ENCODE measurements at regions not wholly inside any gene's neighbourhood (a gene's known extent, or its start where the extent isn't known, plus 50 kb on each side); places are given as distances from the start of the nearest gene placed in this dataset.

DNA sequence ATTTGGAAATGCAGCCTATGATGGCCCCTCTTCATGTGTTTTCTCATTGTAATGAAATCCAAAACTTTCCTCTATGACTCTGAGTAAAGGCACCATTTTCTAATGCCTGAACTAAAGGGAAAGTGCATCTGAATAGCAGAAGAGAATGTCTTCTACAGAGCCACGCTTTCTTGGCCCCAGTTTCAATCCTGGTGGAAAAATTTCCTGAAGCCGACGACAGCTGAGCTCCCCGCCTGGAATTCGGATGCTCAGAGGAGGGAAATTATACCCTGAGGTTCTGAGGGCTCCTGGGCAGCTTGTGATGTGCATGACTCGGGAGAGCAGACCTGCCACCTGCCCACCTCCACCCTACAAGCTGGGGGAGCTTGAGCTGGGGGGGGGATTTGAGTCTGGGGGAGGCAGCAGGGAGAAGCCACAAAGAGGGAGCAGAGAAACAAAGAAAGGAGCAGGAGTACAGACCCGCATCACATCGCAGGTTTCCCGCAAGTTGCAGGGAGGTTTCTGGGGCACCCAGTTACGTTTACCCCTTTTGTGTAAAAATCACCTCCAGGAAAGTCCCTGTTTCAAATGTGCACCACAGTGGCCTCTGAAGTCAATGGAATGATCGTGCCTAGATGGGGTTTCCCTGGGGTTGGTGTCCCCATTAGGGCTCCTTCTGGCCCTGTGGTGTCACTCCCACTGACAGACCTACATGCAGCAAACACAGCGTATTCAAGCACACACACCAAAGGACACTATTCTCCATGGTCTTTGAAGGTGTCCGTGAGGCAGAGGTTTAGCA, 145.6 kb upstream of the RBPJ start (continued):
- TF ChIP-seq, protein P1, sequence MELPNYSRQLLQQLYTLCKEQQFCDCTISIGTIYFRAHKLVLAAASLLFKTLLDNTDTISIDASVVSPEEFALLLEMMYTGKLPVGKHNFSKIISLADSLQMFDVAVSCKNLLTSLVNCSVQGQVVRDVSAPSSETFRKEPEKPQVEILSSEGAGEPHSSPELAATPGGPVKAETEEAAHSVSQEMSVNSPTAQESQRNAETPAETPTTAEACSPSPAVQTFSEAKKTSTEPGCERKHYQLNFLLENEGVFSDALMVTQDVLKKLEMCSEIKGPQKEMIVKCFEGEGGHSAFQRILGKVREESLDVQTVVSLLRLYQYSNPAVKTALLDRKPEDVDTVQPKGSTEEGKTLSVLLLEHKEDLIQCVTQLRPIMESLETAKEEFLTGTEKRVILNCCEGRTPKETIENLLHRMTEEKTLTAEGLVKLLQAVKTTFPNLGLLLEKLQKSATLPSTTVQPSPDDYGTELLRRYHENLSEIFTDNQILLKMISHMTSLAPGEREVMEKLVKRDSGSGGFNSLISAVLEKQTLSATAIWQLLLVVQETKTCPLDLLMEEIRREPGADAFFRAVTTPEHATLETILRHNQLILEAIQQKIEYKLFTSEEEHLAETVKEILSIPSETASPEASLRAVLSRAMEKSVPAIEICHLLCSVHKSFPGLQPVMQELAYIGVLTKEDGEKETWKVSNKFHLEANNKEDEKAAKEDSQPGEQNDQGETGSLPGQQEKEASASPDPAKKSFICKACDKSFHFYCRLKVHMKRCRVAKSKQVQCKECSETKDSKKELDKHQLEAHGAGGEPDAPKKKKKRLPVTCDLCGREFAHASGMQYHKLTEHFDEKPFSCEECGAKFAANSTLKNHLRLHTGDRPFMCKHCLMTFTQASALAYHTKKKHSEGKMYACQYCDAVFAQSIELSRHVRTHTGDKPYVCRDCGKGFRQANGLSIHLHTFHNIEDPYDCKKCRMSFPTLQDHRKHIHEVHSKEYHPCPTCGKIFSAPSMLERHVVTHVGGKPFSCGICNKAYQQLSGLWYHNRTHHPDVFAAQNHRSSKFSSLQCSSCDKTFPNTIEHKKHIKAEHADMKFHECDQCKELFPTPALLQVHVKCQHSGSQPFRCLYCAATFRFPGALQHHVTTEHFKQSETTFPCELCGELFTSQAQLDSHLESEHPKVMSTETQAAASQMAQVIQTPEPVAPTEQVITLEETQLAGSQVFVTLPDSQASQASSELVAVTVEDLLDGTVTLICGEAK (IDR thresholded peaks at IDR 0.05; ENCODE audit: borderline replicate concordance) = no peak
- peak; percentile 85 for TF ChIP-seq RUNX3 (IDR thresholded peaks at IDR 0.05; ENCODE audit: low read length)
- TF ChIP-seq NFYA (IDR thresholded peaks at IDR 0.05; ENCODE audit: borderline replicate concordance, low read depth, low read length) = no peak
- no peak for TF ChIP-seq MYB (IDR thresholded peaks at IDR 0.05; ENCODE audit: borderline replicate concordance, low read depth, low read length)
- no peak for TF ChIP-seq TARDBP (IDR thresholded peaks at IDR 0.05; ENCODE audit: borderline replicate concordance)
- TF ChIP-seq ZZZ3 (IDR thresholded peaks at IDR 0.05; ENCODE audit: control insufficient read depth, insufficient read length, low read depth) = no peak
- peak; percentile 91 for TF ChIP-seq RELA (IDR thresholded peaks at IDR 0.05; ENCODE audit: borderline replicate concordance, partially characterized antibody)
- no peak for TF ChIP-seq ASH2L (IDR thresholded peaks at IDR 0.05; ENCODE audit: borderline replicate concordance, low read depth)
- TF ChIP-seq, protein P2, sequence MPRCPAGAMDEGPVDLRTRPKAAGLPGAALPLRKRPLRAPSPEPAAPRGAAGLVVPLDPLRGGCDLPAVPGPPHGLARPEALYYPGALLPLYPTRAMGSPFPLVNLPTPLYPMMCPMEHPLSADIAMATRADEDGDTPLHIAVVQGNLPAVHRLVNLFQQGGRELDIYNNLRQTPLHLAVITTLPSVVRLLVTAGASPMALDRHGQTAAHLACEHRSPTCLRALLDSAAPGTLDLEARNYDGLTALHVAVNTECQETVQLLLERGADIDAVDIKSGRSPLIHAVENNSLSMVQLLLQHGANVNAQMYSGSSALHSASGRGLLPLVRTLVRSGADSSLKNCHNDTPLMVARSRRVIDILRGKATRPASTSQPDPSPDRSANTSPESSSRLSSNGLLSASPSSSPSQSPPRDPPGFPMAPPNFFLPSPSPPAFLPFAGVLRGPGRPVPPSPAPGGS (IDR thresholded peaks at IDR 0.05; ENCODE audit: borderline replicate concordance, insufficient read depth, low read depth, low read length, poor library complexity, severe bottlenecking) = no peak
- TF ChIP-seq ZSCAN29 (IDR thresholded peaks at IDR 0.05) = no peak
- no peak for TF ChIP-seq RAD51 (IDR thresholded peaks at IDR 0.05)
- TF ChIP-seq, protein P3, sequence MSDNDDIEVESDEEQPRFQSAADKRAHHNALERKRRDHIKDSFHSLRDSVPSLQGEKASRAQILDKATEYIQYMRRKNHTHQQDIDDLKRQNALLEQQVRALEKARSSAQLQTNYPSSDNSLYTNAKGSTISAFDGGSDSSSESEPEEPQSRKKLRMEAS (IDR thresholded peaks at IDR 0.05; ENCODE audit: low read depth, low read length) = no peak
- no peak for TF ChIP-seq HDAC2 (IDR thresholded peaks at IDR 0.05)
- no peak for TF ChIP-seq IRF4 (IDR thresholded peaks at IDR 0.05; ENCODE audit: low read depth, low read length)
- TF ChIP-seq CREM (IDR thresholded peaks at IDR 0.05; ENCODE audit: low read depth) = peak; percentile 74; the same call in 1 of the 2 replicates
- no peak for TF ChIP-seq TCF7 (IDR thresholded peaks at IDR 0.05; ENCODE audit: borderline replicate concordance)
- TF ChIP-seq, protein P4, sequence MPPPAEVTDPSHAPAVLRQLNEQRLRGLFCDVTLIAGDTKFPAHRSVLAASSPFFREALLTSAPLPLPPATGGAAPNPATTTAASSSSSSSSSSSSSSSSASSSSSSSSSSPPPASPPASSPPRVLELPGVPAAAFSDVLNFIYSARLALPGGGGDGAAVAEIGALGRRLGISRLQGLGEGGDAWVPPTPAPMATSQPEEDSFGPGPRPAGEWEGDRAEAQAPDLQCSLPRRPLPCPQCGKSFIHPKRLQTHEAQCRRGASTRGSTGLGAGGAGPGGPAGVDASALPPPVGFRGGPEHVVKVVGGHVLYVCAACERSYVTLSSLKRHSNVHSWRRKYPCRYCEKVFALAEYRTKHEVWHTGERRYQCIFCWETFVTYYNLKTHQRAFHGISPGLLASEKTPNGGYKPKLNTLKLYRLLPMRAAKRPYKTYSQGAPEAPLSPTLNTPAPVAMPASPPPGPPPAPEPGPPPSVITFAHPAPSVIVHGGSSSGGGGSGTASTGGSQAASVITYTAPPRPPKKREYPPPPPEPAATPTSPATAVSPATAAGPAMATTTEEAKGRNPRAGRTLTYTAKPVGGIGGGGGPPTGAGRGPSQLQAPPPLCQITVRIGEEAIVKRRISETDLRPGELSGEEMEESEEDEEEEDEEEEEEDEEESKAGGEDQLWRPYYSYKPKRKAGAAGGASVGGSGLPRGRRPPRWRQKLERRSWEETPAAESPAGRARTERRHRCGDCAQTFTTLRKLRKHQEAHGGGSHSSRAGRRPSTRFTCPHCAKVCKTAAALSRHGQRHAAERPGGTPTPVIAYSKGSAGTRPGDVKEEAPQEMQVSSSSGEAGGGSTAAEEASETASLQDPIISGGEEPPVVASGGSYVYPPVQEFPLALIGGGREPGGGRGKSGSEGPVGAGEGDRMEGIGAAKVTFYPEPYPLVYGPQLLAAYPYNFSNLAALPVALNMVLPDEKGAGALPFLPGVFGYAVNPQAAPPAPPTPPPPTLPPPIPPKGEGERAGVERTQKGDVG (CRISPR knock-in tag; IDR thresholded peaks at IDR 0.05) = no peak
- TF ChIP-seq FOXK2 (IDR thresholded peaks at IDR 0.05) = no peak
- TF ChIP-seq, protein P5, sequence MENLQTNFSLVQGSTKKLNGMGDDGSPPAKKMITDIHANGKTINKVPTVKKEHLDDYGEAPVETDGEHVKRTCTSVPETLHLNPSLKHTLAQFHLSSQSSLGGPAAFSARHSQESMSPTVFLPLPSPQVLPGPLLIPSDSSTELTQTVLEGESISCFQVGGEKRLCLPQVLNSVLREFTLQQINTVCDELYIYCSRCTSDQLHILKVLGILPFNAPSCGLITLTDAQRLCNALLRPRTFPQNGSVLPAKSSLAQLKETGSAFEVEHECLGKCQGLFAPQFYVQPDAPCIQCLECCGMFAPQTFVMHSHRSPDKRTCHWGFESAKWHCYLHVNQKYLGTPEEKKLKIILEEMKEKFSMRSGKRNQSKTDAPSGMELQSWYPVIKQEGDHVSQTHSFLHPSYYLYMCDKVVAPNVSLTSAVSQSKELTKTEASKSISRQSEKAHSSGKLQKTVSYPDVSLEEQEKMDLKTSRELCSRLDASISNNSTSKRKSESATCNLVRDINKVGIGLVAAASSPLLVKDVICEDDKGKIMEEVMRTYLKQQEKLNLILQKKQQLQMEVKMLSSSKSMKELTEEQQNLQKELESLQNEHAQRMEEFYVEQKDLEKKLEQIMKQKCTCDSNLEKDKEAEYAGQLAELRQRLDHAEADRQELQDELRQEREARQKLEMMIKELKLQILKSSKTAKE (IDR thresholded peaks at IDR 0.05; ENCODE audit: low read depth, poor library complexity, severe bottlenecking) = no peak
